SU-DHL-6 (cell line): ENCODE measurements at regions not wholly inside any gene's neighbourhood (a gene's known extent, or its start where the extent isn't known, plus 50 kb on each side); places are given as distances from the start of the nearest gene placed in this dataset.

ENCODE experiments used
- EZH2phosphoT487 ChIP-seq: fragments of 200-600 bp; sonication (generic), shearing (Covaris generic); conservative IDR thresholded peaks from 2 replicates; pipeline ENCODE4 v1.6.1; 2018; ENCODE audit warnings: mild to moderate bottlenecking, antibody characterized with exemption, low read length, moderate library complexity, mixed read lengths
- TF ChIP-seq, protein P1 (sequence below): fragments of 200-600 bp; sonication (generic); IDR thresholded peaks from one replicate; pipeline ENCODE4 v1.5.1; 2017; ENCODE audit warnings: antibody characterized with exemption, mild to moderate bottlenecking, low read length, moderate library complexity; ENCODE audit not compliant: insufficient read depth, poor library complexity, severe bottlenecking

DNA sequence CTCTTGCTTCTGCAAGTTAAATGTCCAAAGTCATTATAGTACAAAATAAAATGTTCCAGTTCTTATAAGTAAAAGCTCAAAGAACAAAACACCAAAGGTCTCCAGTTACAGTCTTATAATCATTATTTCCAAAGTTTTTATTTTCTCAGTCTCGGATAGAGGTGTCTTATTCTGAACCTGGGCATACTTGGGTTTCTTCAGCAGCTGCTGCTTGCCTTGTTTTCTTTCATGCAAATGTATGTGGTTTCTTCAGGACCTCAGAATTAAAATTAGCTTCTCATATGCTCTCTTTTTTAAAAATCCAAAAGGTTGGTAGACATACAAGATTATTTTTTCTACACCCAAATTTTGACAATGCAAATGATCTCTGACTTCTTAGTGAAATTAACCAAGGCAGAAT lies 383.0 kb downstream of the METTL4 start:
- TF ChIP-seq, protein P1, sequence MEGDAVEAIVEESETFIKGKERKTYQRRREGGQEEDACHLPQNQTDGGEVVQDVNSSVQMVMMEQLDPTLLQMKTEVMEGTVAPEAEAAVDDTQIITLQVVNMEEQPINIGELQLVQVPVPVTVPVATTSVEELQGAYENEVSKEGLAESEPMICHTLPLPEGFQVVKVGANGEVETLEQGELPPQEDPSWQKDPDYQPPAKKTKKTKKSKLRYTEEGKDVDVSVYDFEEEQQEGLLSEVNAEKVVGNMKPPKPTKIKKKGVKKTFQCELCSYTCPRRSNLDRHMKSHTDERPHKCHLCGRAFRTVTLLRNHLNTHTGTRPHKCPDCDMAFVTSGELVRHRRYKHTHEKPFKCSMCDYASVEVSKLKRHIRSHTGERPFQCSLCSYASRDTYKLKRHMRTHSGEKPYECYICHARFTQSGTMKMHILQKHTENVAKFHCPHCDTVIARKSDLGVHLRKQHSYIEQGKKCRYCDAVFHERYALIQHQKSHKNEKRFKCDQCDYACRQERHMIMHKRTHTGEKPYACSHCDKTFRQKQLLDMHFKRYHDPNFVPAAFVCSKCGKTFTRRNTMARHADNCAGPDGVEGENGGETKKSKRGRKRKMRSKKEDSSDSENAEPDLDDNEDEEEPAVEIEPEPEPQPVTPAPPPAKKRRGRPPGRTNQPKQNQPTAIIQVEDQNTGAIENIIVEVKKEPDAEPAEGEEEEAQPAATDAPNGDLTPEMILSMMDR: no peak
- TF ChIP-seq EZH2phosphoT487: no peak
